ENCODE measurements at regions not wholly inside any gene's neighbourhood (a gene's known extent, or its start where the extent isn't known, plus 50 kb on each side); places are given as distances from the start of the nearest gene placed in this dataset.

- no peak overlapping the region for H3K4me3 ChIP-seq
- no peaks in the 10 kb centered on the region for H3K36me3 ChIP-seq
- DNase-seq (no peak), ATAC-seq (no peak)
- peaks cover 0 to 4% (median 0%) of the 10 kb centered on the region in 12 donors for H3K9me3 ChIP-seq
- no peaks in the 10 kb centered on the region for H3K4me1 ChIP-seq
- H3K27ac ChIP-seq, result no peak overlapping the region
- TF ChIP-seq CTCF (IDR thresholded peaks at IDR 0.05) (no peak), POLR2A (IDR thresholded peaks at IDR 0.05) (no peak)
- H3K27me3 ChIP-seq, result peaks cover 0 to 4% (median 0%) of the 10 kb centered on the region in 9 donors
- 73 to 92% (median 92%) methylated on average over 6 of the region's 6 CpGs for WGBS, 4 donors
- intact Hi-C loops (cut with DNase I), result no loop called here
These were observed 257.8 kb upstream of the IPO5 start for GRCh38 chr13:97695684-97696083.

- Histone ChIP-seq H3K4me3 (no peak overlapping the region), H3K4me1 (no peaks in the 10 kb centered on the region), H3K9me3 (peaks cover 0 to 2% (median 0%) of the 10 kb centered on the region in 12 donors), H3K27me3 (peaks cover 0 to 4% (median 0%) of the 10 kb centered on the region in 9 donors), H3K27ac (no peak overlapping the region), H3K36me3 (no peaks in the 10 kb centered on the region)
- DNase-seq (no peak), ATAC-seq (no peak)
- WGBS, 4 donors, result 58 to 78% (median 72%) methylated on average over 2 of the region's 2 CpGs
- intact Hi-C loops (cut with DNase I), result no loop called here
- TF ChIP-seq CTCF (IDR thresholded peaks at IDR 0.05) (no peak), POLR2A (IDR thresholded peaks at IDR 0.05) (no peak)
These were observed 256.6 kb upstream of the IPO5 start for GRCh38 chr13:97696921-97697320.

- ATAC-seq (no peak), DNase-seq (no peak)
- intact Hi-C loops (cut with DNase I), result no loop called here
- no peak for TF ChIP-seq CTCF (IDR thresholded peaks at IDR 0.05)
- TF ChIP-seq POLR2A (IDR thresholded peaks at IDR 0.05), result no peak
- Histone ChIP-seq H3K4me3 (no peak overlapping the region), H3K36me3 (no peaks in the 10 kb centered on the region), H3K27ac (no peak overlapping the region), H3K9me3 (no peaks in the 10 kb centered on the region), H3K27me3 (no peaks in the 10 kb centered on the region), H3K4me1 (no peaks in the 10 kb centered on the region)
- 71 to 75% (median 73%) methylated on average over 6 of the region's 6 CpGs for WGBS, 4 donors
These were observed 253.1 kb upstream of the IPO5 start for GRCh38 chr13:97700306-97700848.

GRCh38 chr13:97702614-97703013 lies 250.9 kb upstream of the IPO5 start:
- Histone ChIP-seq H3K27me3 (no peaks in the 10 kb centered on the region), H3K9me3 (no peaks in the 10 kb centered on the region), H3K36me3 (no peaks in the 10 kb centered on the region), H3K4me1 (no peaks in the 10 kb centered on the region), H3K27ac (no peak overlapping the region), H3K4me3 (no peak overlapping the region)
- ATAC-seq (no peak), DNase-seq (no peak)
- intact Hi-C loops (cut with DNase I), result no loop called here
- TF ChIP-seq POLR2A (IDR thresholded peaks at IDR 0.05) (no peak), CTCF (IDR thresholded peaks at IDR 0.05) (no peak)
